GM12891 (cell line): ENCODE measurements at regions not wholly inside any gene's neighbourhood (a gene's known extent, or its start where the extent isn't known, plus 50 kb on each side); places are given as distances from the start of the nearest gene placed in this dataset.

Source experiments
- POLR2A ChIP-seq: IDR thresholded peaks from 2 replicates; pipeline ENCODE4 v1.6.1; 2011; ENCODE audit warnings: low read depth, low read length, control low read depth
- POLR2AphosphoS5 ChIP-seq: IDR thresholded peaks from 2 replicates; pipeline ENCODE4 v1.6.1; 2011; ENCODE audit warnings: low read depth, low read length, control low read depth
- TAF1 ChIP-seq: IDR thresholded peaks from 2 replicates; pipeline ENCODE4 v1.6.1; 2011; ENCODE audit warnings: low read depth, low read length, control low read depth

DNA sequence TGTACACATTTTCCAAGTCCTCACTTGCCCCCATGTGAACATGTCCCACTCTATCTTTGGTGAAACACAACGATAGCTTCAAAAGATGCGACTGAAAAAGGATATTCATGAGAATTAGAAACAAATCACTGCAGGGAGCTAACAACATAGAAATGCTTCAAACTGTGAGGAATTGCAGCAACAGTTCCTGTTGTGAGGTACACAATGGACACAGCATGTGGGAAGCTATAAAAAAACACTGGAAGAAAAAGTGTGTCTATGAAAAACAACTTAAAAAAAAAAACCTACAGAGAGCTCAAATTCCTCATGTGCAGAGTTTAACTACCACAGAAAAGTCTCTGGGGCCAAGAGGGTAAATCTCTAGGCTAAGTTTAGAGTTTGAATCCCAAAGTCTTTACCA is 51.6 kb upstream of the BLTP1 start:
- TF ChIP-seq POLR2A: no peak
- no peak for TF ChIP-seq POLR2AphosphoS5
- TF ChIP-seq TAF1: no peak
